A549 (cell line): ENCODE measurements at regions not wholly inside any gene's neighbourhood (a gene's known extent, or its start where the extent isn't known, plus 50 kb on each side); places are given as distances from the start of the nearest gene placed in this dataset.

Source experiments
- CBX8 ChIP-seq: fragments of 200-600 bp; sonication (generic); IDR thresholded peaks from 2 replicates; pipeline ENCODE4 v1.6.1; 2016
- EP300 ChIP-seq, 2 experiments: fragments of >200 bp; sonication (Bioruptor Twin); formaldehyde crosslinking; IDR thresholded peaks; 2 replicates in 1 of 2; 3 replicates in 1 of 2; pipeline ENCODE4 v1.6.1; 2016 to 2017
- NFE2L2 ChIP-seq: fragments of 150-350 bp; conservative IDR thresholded peaks from 2 replicates; pipeline ENCODE4 v1.6.1; 2014; ENCODE audit warnings: low read length
- POLR2A ChIP-seq: IDR thresholded peaks from 2 replicates; pipeline ENCODE4 v1.6.1; 2012; ENCODE audit warnings: mild to moderate bottlenecking, low read length
- RARB ChIP-seq: fragments of 250-450 bp; sonication (Bioruptor Pico); IDR thresholded peaks from 2 replicates; pipeline ENCODE4 v1.8.0; 2021; ENCODE audit warnings: mild to moderate bottlenecking, moderate library complexity
- TF ChIP-seq, protein P1 (sequence below): fragments of >200 bp; sonication (Bioruptor Twin); formaldehyde crosslinking; IDR thresholded peaks from 3 replicates; pipeline ENCODE4 v1.5.1; 2016
- TF ChIP-seq, protein P2 (sequence below): IDR thresholded peaks from 2 replicates; pipeline ENCODE4 v1.6.1; 2012

DNA sequence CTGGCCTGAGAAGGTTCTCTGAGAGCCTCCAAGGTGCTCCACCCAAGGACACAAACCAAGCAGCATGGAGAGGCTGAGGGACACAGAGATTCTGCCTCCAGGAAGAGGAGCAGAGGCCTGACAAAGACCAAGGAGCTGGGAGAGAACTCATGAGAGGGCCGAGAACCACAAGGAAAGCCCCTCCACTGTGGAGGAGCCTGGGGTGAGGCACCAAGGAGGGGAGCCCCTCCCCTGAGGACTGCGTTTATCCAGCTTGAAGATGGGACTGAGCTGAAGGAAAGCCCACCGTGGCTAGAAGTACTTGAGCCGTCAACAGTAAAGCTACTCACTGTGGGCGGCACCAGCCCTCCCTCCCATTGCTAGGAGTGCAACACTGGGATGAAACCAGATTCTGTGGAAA lies 63.1 kb upstream of the MEF2A start:
- TF ChIP-seq CBX8 = no peak
- TF ChIP-seq POLR2A = no peak
- TF ChIP-seq NFE2L2 = no peak
- TF ChIP-seq, protein P1, sequence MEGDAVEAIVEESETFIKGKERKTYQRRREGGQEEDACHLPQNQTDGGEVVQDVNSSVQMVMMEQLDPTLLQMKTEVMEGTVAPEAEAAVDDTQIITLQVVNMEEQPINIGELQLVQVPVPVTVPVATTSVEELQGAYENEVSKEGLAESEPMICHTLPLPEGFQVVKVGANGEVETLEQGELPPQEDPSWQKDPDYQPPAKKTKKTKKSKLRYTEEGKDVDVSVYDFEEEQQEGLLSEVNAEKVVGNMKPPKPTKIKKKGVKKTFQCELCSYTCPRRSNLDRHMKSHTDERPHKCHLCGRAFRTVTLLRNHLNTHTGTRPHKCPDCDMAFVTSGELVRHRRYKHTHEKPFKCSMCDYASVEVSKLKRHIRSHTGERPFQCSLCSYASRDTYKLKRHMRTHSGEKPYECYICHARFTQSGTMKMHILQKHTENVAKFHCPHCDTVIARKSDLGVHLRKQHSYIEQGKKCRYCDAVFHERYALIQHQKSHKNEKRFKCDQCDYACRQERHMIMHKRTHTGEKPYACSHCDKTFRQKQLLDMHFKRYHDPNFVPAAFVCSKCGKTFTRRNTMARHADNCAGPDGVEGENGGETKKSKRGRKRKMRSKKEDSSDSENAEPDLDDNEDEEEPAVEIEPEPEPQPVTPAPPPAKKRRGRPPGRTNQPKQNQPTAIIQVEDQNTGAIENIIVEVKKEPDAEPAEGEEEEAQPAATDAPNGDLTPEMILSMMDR = no peak
- no peak for TF ChIP-seq EP300 (IDR thresholded peaks at IDR 0.05)
- no peak for TF ChIP-seq RARB (CRISPR knock-in tag)
- TF ChIP-seq, protein P2, sequence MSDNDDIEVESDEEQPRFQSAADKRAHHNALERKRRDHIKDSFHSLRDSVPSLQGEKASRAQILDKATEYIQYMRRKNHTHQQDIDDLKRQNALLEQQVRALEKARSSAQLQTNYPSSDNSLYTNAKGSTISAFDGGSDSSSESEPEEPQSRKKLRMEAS = no peak
